ENCODE measurements at regions not wholly inside any gene's neighbourhood (a gene's known extent, or its start where the extent isn't known, plus 50 kb on each side); places are given as distances from the start of the nearest gene placed in this dataset.

DNA sequence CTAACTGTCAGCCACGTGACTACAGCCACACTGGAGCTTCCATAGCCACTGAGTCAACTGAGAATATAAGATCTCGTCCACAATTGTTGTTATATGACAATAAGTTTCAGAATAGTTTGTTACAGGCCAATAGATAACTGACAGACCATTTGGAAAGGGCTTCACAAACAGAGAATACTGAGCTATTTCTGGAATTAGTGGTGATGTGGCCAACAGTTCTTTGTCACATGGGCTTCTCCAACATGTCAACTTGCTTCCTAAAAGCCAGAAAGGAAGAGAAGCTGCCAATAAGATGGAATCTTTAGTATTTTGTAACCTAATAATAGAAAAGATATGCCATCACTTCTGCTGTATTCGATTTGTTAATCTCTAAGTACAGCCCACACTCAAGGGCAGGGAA lies 1220.4 kb downstream of the CDH8 start:
- Histone ChIP-seq H3K27me3 (replicated peaks in 1 of 2; ENCODE audit: control insufficient read depth in 2 of 2, insufficient read depth in 2 of 2, low read length in 1 of 2) (no peaks in the 10 kb centered on the region), H3K4me1 (ENCODE audit: control insufficient read depth, insufficient read depth, low read length) (no peaks in the 10 kb centered on the region), H3K9ac (ENCODE audit: control insufficient read depth, insufficient read depth, low read length) (no peak overlapping the region), H3K27ac (ENCODE audit: control insufficient read depth, insufficient read depth) (no peak overlapping the region), H3K9me3 (replicated peaks; ENCODE audit: control insufficient read depth, insufficient read depth, low read length) (no peaks in the 10 kb centered on the region), H3K79me2 (ENCODE audit: control insufficient read depth, insufficient read depth, low read length) (no peaks in the 10 kb centered on the region), H3K4me2 (ENCODE audit: control insufficient read depth, insufficient read depth) (no peak overlapping the region), H3K36me3 (ENCODE audit: control insufficient read depth in 2 of 2, insufficient read depth in 2 of 2, low read length in 1 of 2) (no peaks in the 10 kb centered on the region), H4K20me1 (ENCODE audit: control insufficient read depth, insufficient read depth) (no peaks in the 10 kb centered on the region), H2AFZ (ENCODE audit: control insufficient read depth, low read depth, low read length) (no peak overlapping the region), H3K4me3 (no peak overlapping the region)
- ChIA-PET RAD21 (ENCODE audit: unreplicated experiment) (no interaction called here), CTCF (no interaction called here), POLR2A (no interaction called here), SMC1A (ENCODE audit: uncharacterized antibody, unreplicated experiment) (no interaction called here)
- intact Hi-C loops (cut with micrococcal nuclease; ENCODE audit: unreplicated experiment) (no loop called here), in situ Hi-C loops (cut with MboI) (no loop called here)
- TF ChIP-seq, protein P1, sequence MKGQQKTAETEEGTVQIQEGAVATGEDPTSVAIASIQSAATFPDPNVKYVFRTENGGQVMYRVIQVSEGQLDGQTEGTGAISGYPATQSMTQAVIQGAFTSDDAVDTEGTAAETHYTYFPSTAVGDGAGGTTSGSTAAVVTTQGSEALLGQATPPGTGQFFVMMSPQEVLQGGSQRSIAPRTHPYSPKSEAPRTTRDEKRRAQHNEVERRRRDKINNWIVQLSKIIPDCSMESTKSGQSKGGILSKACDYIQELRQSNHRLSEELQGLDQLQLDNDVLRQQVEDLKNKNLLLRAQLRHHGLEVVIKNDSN (IDR thresholded peaks at IDR 0.05; ENCODE audit: borderline replicate concordance, extremely low read length, insufficient read depth, low read depth, low read length): no peak
- no peak for TF ChIP-seq CBX5 (IDR thresholded peaks at IDR 0.05; ENCODE audit: low read depth)
- TF ChIP-seq BMI1 (IDR thresholded peaks at IDR 0.05; ENCODE audit: borderline replicate concordance): no peak
- TF ChIP-seq ZNF384 (IDR thresholded peaks at IDR 0.05; ENCODE audit: borderline replicate concordance, low read depth, low read length): no peak
- TF ChIP-seq, protein P2, sequence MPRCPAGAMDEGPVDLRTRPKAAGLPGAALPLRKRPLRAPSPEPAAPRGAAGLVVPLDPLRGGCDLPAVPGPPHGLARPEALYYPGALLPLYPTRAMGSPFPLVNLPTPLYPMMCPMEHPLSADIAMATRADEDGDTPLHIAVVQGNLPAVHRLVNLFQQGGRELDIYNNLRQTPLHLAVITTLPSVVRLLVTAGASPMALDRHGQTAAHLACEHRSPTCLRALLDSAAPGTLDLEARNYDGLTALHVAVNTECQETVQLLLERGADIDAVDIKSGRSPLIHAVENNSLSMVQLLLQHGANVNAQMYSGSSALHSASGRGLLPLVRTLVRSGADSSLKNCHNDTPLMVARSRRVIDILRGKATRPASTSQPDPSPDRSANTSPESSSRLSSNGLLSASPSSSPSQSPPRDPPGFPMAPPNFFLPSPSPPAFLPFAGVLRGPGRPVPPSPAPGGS (IDR thresholded peaks at IDR 0.05; ENCODE audit: borderline replicate concordance, insufficient read depth, low read depth, low read length, poor library complexity, severe bottlenecking): no peak
- TF ChIP-seq TCF3 (IDR thresholded peaks at IDR 0.05; ENCODE audit: borderline replicate concordance, insufficient read depth, low read depth, low read length): no peak
- TF ChIP-seq SUPT20H (IDR thresholded peaks at IDR 0.05; ENCODE audit: borderline replicate concordance, control insufficient read depth, low read depth, low read length): no peak
- BruUV-seq (replicated peaks): no TSS peak
- DNase-seq (ENCODE audit: low read depth, low spot score) (no peak), ATAC-seq (no peak), FAIRE-seq (no peak)
- WGBS (ENCODE audit: insufficient coverage, insufficient replicate concordance, low lambda C conversion rate, missing lambda C conversion rate): 0% methylated on average over 3 of the region's 3 CpGs
